ENCODE measurements at regions not wholly inside any gene's neighbourhood (a gene's known extent, or its start where the extent isn't known, plus 50 kb on each side); places are given as distances from the start of the nearest gene placed in this dataset.

DNA sequence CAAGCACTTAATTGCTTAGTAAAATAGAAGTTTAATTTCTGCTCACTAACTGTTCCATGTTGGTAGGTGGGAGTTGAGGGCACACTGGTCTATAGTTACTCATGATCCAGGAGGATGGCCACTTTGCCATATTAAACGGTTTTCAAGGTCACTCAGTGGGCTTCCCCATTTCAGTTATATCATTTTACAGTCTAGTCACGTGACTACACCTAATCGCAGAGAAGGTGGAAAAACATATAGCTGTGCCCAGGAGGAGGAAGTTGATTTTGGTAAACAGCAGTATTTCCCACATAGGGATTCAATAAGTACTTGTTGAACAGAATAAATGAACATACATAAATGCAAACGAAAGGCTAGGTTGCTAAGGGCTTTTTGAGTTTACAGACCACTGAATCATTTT lies 541.1 kb upstream of the CAMK1G start:
- TF ChIP-seq, protein P1, sequence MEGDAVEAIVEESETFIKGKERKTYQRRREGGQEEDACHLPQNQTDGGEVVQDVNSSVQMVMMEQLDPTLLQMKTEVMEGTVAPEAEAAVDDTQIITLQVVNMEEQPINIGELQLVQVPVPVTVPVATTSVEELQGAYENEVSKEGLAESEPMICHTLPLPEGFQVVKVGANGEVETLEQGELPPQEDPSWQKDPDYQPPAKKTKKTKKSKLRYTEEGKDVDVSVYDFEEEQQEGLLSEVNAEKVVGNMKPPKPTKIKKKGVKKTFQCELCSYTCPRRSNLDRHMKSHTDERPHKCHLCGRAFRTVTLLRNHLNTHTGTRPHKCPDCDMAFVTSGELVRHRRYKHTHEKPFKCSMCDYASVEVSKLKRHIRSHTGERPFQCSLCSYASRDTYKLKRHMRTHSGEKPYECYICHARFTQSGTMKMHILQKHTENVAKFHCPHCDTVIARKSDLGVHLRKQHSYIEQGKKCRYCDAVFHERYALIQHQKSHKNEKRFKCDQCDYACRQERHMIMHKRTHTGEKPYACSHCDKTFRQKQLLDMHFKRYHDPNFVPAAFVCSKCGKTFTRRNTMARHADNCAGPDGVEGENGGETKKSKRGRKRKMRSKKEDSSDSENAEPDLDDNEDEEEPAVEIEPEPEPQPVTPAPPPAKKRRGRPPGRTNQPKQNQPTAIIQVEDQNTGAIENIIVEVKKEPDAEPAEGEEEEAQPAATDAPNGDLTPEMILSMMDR (IDR thresholded peaks at IDR 0.05; ENCODE audit: borderline replicate concordance, extremely low read depth, low read length, poor library complexity, severe bottlenecking): no peak
- TF ChIP-seq EZH2 (IDR thresholded peaks at IDR 0.05; ENCODE audit: borderline replicate concordance, low read depth, low read length, severe bottlenecking): no peak

All from DND-41 (cell line).